Keratinocyte (primary cell): ENCODE measurements at regions not wholly inside any gene's neighbourhood (a gene's known extent, or its start where the extent isn't known, plus 50 kb on each side); places are given as distances from the start of the nearest gene placed in this dataset.

ENCODE experiments used
- DNase-seq: peaks from one replicate; pipeline ENCODE4 v3.0.0-alpha.2; 2011; ENCODE audit warnings: low read depth, missing footprints, low spot score
- FAIRE-seq: peaks from 2 replicates; lab custom pipeline; 2011; peaks lifted over from hg19 to GRCh38; lab: Jason Lieb, UNC
- H2AFZ ChIP-seq: 2 replicates; pipeline ENCODE4 v1.6.0; 2012; ENCODE audit warnings: low read length, control low read depth, inconsistent platforms; ENCODE audit not compliant: control insufficient read depth
- H3K27ac ChIP-seq: 2 replicates; pipeline ENCODE4 v1.5.1; 2011; ENCODE audit warnings: low read length; ENCODE audit not compliant: control insufficient read depth, insufficient read depth
- H3K27me3 ChIP-seq: 3 replicates; pipeline ENCODE4 v1.6.0; 2011; ENCODE audit warnings: low read length; ENCODE audit not compliant: control insufficient read depth, insufficient read depth; ENCODE audit errors: extremely low read depth
- H3K36me3 ChIP-seq, 2 experiments: 2 replicates in 1 of 2; 3 replicates in 1 of 2; pipeline ENCODE4 v1.5.1; 2011; ENCODE audit warnings: low read length in 2 of 2, mild to moderate bottlenecking in 1 of 2; ENCODE audit not compliant: control insufficient read depth in 2 of 2, insufficient read depth in 2 of 2; ENCODE audit errors: extremely low read depth in 1 of 2
- H3K4me1 ChIP-seq: 3 replicates; pipeline ENCODE4 v1.5.1; 2011; ENCODE audit warnings: low read length; ENCODE audit not compliant: control insufficient read depth, insufficient read depth; ENCODE audit errors: extremely low read depth
- H3K4me2 ChIP-seq: 3 replicates; pipeline ENCODE4 v1.6.0; 2011; ENCODE audit warnings: low read depth, low read length; ENCODE audit not compliant: control insufficient read depth, insufficient read depth; ENCODE audit errors: extremely low read depth
- H3K4me3 ChIP-seq, 3 experiments: fragments of 200-600 bp in 1 of 3; sonication (generic) in 1 of 3; 2 replicates in 2 of 3; 3 replicates in 1 of 3; pipeline ENCODE4 v1.5.1; 2011 to 2016; ENCODE audit warnings: low read length in 3 of 3, mild to moderate bottlenecking in 3 of 3, control low read depth in 2 of 3, inconsistent platforms in 1 of 3, low read depth in 1 of 3, mixed read lengths in 1 of 3, mixed run types in 1 of 3, moderate library complexity in 1 of 3; ENCODE audit not compliant: control insufficient read depth in 2 of 3, insufficient read depth in 2 of 3; ENCODE audit errors: extremely low read depth in 1 of 3
- H3K79me2 ChIP-seq: 2 replicates; pipeline ENCODE4 v1.6.0; 2012; ENCODE audit warnings: low read length; ENCODE audit not compliant: control insufficient read depth, insufficient read depth
- H3K9ac ChIP-seq: 3 replicates; pipeline ENCODE4 v1.6.0; 2011; ENCODE audit warnings: low read length; ENCODE audit not compliant: control insufficient read depth, insufficient read depth; ENCODE audit errors: extremely low read depth
- H3K9me1 ChIP-seq: 3 replicates; pipeline ENCODE4 v1.6.0; 2011; ENCODE audit warnings: low read length; ENCODE audit not compliant: control insufficient read depth, insufficient read depth; ENCODE audit errors: extremely low read depth
- H3K9me3 ChIP-seq: 2 replicates; pipeline ENCODE4 v1.5.1; 2012; ENCODE audit warnings: low read depth, low read length; ENCODE audit not compliant: control insufficient read depth
- H4K20me1 ChIP-seq: 3 replicates; pipeline ENCODE4 v1.6.0; 2011; ENCODE audit warnings: low read length; ENCODE audit not compliant: control insufficient read depth, insufficient read depth; ENCODE audit errors: extremely low read depth
- CTCF ChIP-seq, 3 experiments: IDR thresholded peaks in 1 of 3; conservative IDR thresholded peaks in 1 of 3; optimal IDR thresholded peaks in 1 of 3; 2 replicates in 2 of 3; 3 replicates in 1 of 3; pipeline versions ENCODE3 to v1.5.1; 2011; ENCODE audit warnings: low read length in 3 of 3, mild to moderate bottlenecking in 3 of 3, moderate library complexity in 2 of 3, control low read depth in 1 of 3, inconsistent platforms in 1 of 3; ENCODE audit not compliant: insufficient read depth in 2 of 3; ENCODE audit errors: extremely low read depth in 1 of 3
- EZH2 ChIP-seq: IDR thresholded peaks from one replicate; pipeline ENCODE4 v1.6.1; 2012; ENCODE audit warnings: inconsistent platforms, mild to moderate bottlenecking, low read length, moderate library complexity
- dilution Hi-C: fragments of 300-500 bp; cut with MboI; formaldehyde crosslinking; loops from one replicate; pipeline ENCODE4 v1.7.0; 2020; ENCODE audit warnings: low sequenced_read_pairs; ENCODE audit not compliant: extremely low pct_ligation_motif_present

- Histone ChIP-seq H3K9ac (no peak overlapping the region), H3K4me1 (peaks cover 10% of the 10 kb centered on the region), H3K27ac (no peak overlapping the region), H3K36me3 (no peaks in the 10 kb centered on the region), H3K9me1 (no peaks in the 10 kb centered on the region), H4K20me1 (no peaks in the 10 kb centered on the region), H3K9me3 (no peaks in the 10 kb centered on the region), H3K4me2 (no peak overlapping the region), H3K79me2 (no peaks in the 10 kb centered on the region), H2AFZ (no peak overlapping the region), H3K27me3 (no peaks in the 10 kb centered on the region), H3K4me3 (no peak overlapping the region)
- TF ChIP-seq EZH2 (no peak), CTCF (optimal IDR thresholded peaks at IDR 0.05 in 1 of 3, IDR thresholded peaks at IDR 0.05 in 1 of 3, conservative IDR thresholded peaks at IDR 0.05 in 1 of 3; ENCODE audit: extremely low read depth in 1 of 3, insufficient read depth in 2 of 3, low read length in 3 of 3) (no peak)
- dilution Hi-C loops = no loop called here
- FAIRE-seq (no peak), DNase-seq (no peak)
Measured at GRCh38 chr5:159539678-159540077, 209.4 kb upstream of the IL12B start.

- Histone ChIP-seq H3K9ac (no peak overlapping the region), H2AFZ (no peak overlapping the region), H3K36me3 (no peaks in the 10 kb centered on the region), H3K4me3 (no peak overlapping the region), H3K4me2 (no peak overlapping the region), H3K9me1 (no peaks in the 10 kb centered on the region), H3K9me3 (no peaks in the 10 kb centered on the region), H3K4me1 (peaks cover 11% of the 10 kb centered on the region), H3K27ac (no peak overlapping the region), H3K79me2 (no peaks in the 10 kb centered on the region), H4K20me1 (no peaks in the 10 kb centered on the region), H3K27me3 (no peaks in the 10 kb centered on the region)
- TF ChIP-seq CTCF (optimal IDR thresholded peaks at IDR 0.05 in 1 of 3, IDR thresholded peaks at IDR 0.05 in 1 of 3, conservative IDR thresholded peaks at IDR 0.05 in 1 of 3; ENCODE audit: extremely low read depth in 1 of 3, insufficient read depth in 2 of 3, low read length in 3 of 3) (no peak), EZH2 (no peak)
- dilution Hi-C loops = no loop called here
- no peak for FAIRE-seq
- DNase-seq = no peak
Measured at GRCh38 chr5:159543326-159543725, 213.0 kb upstream of the IL12B start.
